MG63 (cell line): ENCODE measurements at regions not wholly inside any gene's neighbourhood (a gene's known extent, or its start where the extent isn't known, plus 50 kb on each side); places are given as distances from the start of the nearest gene placed in this dataset.
A peak's percentile ranks its signal among the peaks of the same experiment; 100 is the strongest.

ENCODE experiments used
- DNase-seq: peaks from one replicate; pipeline ENCODE4 v3.0.0-alpha.2; 2020
- H3K27me3 ChIP-seq: fragments of 250-450 bp; sonication (Bioruptor Pico); 2 replicates; pipeline ENCODE4 v1.5.1; 2020; ENCODE audit warnings: mild to moderate bottlenecking, moderate library complexity
- H3K36me3 ChIP-seq: fragments of 250-450 bp; sonication (Bioruptor Pico); 2 replicates; pipeline ENCODE4 v1.5.1; 2020; ENCODE audit warnings: mild to moderate bottlenecking, moderate library complexity
- H3K4me3 ChIP-seq: fragments of 250-450 bp; sonication (Bioruptor Pico); 2 replicates; pipeline ENCODE4 v1.5.1; 2020; ENCODE audit warnings: mild to moderate bottlenecking, moderate library complexity
- H3K9me3 ChIP-seq: fragments of 250-450 bp; sonication (Bioruptor Pico); 2 replicates; pipeline ENCODE4 v1.5.1; 2020; ENCODE audit warnings: mild to moderate bottlenecking, moderate library complexity

- DNase-seq: no peak
- Histone ChIP-seq H3K27me3 (no peaks in the 10 kb centered on the region), H3K36me3 (no peaks in the 10 kb centered on the region), H3K9me3 (no peaks in the 10 kb centered on the region; the same call in 1 of the 2 replicates), H3K4me3 (no peak overlapping the region)
These were observed 485.4 kb downstream of the IRX1 start for GRCh38 chr5:4081059-4081458.

DNA sequence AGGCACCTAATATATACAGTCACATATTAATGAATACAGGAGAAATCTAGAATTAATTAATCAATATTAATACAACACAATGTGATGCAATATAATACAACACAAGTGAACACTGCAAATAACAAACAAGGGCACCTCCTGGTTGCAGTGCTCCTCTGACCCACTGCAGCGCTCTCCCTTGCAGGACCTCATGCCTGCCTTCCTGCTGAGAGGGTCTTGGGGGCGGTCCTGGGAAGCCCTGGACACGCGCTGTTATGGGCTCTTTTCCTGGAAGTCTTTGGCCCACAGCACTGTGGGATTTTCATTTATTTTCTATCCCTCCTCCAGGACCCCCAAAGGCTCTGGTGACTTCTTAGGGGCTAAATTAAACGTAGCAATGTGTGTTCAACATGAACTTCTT lies 485.8 kb downstream of the IRX1 start:
- Histone ChIP-seq H3K4me3 (no peak overlapping the region), H3K27me3 (no peaks in the 10 kb centered on the region), H3K36me3 (no peaks in the 10 kb centered on the region), H3K9me3 (no peaks in the 10 kb centered on the region; the same call in 1 of the 2 replicates)
- DNase-seq: no peak

GRCh38 chr5:4082966-4083564 lies 487.4 kb downstream of the IRX1 start:
- no peaks in the 10 kb centered on the region for H3K27me3 ChIP-seq
- H3K36me3 ChIP-seq: no peaks in the 10 kb centered on the region
- H3K4me3 ChIP-seq: no peak overlapping the region
- H3K9me3 ChIP-seq: no peaks in the 10 kb centered on the region; the same call in 1 of the 2 replicates
- DNase-seq: peak; percentile 17

GRCh38 chr5:4083591-4084337 lies 488.1 kb downstream of the IRX1 start:
- H3K9me3 ChIP-seq: no peaks in the 10 kb centered on the region; the same call in 1 of the 2 replicates
- H3K4me3 ChIP-seq: no peak overlapping the region
- no peaks in the 10 kb centered on the region for H3K36me3 ChIP-seq
- DNase-seq: no peak
- no peaks in the 10 kb centered on the region for H3K27me3 ChIP-seq

DNA sequence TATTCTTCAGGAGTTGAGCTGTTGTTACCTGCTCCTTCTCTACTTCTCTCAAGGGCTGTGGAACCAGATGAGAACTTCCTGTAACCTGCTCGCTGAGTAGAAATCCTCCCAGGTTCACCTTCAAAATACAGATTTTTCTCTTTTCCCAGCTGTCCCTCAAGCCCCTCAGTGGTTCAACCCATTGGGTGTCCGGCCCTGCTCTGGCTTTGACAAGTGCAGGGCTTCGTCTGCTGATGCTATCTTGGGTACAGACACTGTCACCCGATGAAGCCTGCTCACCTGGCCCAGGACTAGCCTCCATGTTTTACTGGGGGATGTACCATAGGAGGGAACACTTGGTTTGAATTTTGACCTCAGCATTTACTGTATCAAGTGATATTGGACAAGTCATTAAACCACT lies 490.4 kb downstream of the IRX1 start:
- DNase-seq: no peak
- H3K27me3 ChIP-seq: no peaks in the 10 kb centered on the region
- H3K9me3 ChIP-seq: no peaks in the 10 kb centered on the region; the same call in 1 of the 2 replicates
- H3K4me3 ChIP-seq: no peak overlapping the region
- no peaks in the 10 kb centered on the region for H3K36me3 ChIP-seq

- no peaks in the 10 kb centered on the region; the same call in 1 of the 2 replicates for H3K9me3 ChIP-seq
- H3K4me3 ChIP-seq: no peak overlapping the region
- no peaks in the 10 kb centered on the region for H3K36me3 ChIP-seq
- no peaks in the 10 kb centered on the region; the same call in 1 of the 2 replicates for H3K27me3 ChIP-seq
- no peak for DNase-seq
These were observed 491.5 kb downstream of the IRX1 start for GRCh38 chr5:4087110-4087509.

GRCh38 chr5:4089087-4089486 lies 493.5 kb downstream of the IRX1 start:
- Histone ChIP-seq H3K36me3 (no peaks in the 10 kb centered on the region), H3K9me3 (no peaks in the 10 kb centered on the region; the same call in 1 of the 2 replicates), H3K4me3 (no peak overlapping the region), H3K27me3 (no peaks in the 10 kb centered on the region; the same call in 1 of the 2 replicates)
- no peak for DNase-seq

DNA sequence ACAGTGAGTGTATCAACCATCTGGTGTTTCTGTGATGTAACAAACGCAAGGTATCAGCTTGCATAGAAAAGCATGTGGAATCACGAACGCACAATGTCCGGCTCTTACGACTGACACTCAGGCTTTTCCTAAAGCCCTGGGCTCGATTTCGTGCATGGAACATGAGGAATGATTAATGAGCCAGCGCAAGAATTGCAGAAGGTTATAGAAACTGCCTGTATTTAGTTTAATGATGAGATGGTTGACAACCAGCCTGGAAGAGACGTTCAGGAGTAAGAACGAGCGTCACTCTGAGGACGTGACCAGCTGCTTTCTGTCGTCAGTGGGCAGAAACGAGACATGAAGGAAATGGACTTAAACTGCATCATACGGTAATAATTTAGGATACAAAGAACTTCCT lies 497.6 kb downstream of the IRX1 start:
- DNase-seq: no peak
- H3K36me3 ChIP-seq: no peaks in the 10 kb centered on the region
- H3K27me3 ChIP-seq: no peaks in the 10 kb centered on the region; the same call in none of the 2 replicates
- no peak overlapping the region for H3K4me3 ChIP-seq
- H3K9me3 ChIP-seq: no peaks in the 10 kb centered on the region

- H3K36me3 ChIP-seq: no peaks in the 10 kb centered on the region
- no peaks in the 10 kb centered on the region for H3K9me3 ChIP-seq
- no peaks in the 10 kb centered on the region; the same call in none of the 2 replicates for H3K27me3 ChIP-seq
- H3K4me3 ChIP-seq: no peak overlapping the region
- DNase-seq: no peak
These were observed 498.3 kb downstream of the IRX1 start for GRCh38 chr5:4093970-4094369.

DNA sequence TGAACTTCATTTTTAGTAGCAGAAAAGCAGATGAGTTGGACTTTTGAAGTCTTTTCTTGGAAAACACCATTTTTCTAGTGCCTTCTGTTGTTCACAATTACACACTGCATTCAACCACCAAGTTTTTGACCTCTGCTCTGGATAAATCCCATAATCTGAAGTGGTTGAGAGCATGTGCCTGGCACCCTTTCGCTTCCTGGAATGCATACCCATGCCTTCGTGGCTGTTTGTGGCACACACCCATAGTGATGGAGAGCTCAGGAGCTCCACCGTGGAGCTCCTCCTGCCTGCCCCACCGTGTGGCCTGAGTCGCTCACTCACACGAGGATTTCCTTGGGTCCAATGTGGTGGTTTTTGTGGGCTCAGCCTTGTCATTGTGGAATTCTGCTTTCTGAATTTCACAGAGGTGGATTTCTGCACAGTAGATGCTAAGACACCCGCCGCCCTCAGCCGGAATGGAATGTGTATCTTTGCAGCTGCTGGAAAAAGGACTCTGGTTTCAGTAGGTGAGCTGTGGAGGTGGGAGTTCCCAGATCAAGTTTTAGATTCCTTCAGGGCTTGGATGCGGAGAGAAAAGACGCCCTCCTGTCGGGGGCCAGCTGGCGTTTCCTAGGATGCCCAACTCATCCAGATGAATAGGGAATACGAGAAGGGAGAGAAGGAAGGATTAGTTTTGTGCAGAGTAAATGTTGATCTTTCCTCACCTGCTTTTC lies 500.4 kb downstream of the IRX1 start:
- Histone ChIP-seq H3K36me3 (no peaks in the 10 kb centered on the region), H3K9me3 (no peaks in the 10 kb centered on the region), H3K27me3 (no peaks in the 10 kb centered on the region; the same call in none of the 2 replicates), H3K4me3 (no peak overlapping the region)
- no peak for DNase-seq

- DNase-seq: no peak
- Histone ChIP-seq H3K27me3 (no peaks in the 10 kb centered on the region; the same call in 1 of the 2 replicates), H3K9me3 (no peaks in the 10 kb centered on the region), H3K36me3 (no peaks in the 10 kb centered on the region), H3K4me3 (no peak overlapping the region)
These were observed 501.6 kb downstream of the IRX1 start for GRCh38 chr5:4097199-4097598.

GRCh38 chr5:4098226-4098625 lies 502.6 kb downstream of the IRX1 start:
- Histone ChIP-seq H3K9me3 (no peaks in the 10 kb centered on the region), H3K27me3 (no peaks in the 10 kb centered on the region; the same call in 1 of the 2 replicates), H3K36me3 (no peaks in the 10 kb centered on the region), H3K4me3 (no peak overlapping the region)
- DNase-seq: no peak

GRCh38 chr5:4099386-4099785 lies 503.8 kb downstream of the IRX1 start:
- no peak for DNase-seq
- Histone ChIP-seq H3K9me3 (no peaks in the 10 kb centered on the region), H3K27me3 (no peaks in the 10 kb centered on the region; the same call in 1 of the 2 replicates), H3K36me3 (no peaks in the 10 kb centered on the region), H3K4me3 (no peak overlapping the region)

DNA sequence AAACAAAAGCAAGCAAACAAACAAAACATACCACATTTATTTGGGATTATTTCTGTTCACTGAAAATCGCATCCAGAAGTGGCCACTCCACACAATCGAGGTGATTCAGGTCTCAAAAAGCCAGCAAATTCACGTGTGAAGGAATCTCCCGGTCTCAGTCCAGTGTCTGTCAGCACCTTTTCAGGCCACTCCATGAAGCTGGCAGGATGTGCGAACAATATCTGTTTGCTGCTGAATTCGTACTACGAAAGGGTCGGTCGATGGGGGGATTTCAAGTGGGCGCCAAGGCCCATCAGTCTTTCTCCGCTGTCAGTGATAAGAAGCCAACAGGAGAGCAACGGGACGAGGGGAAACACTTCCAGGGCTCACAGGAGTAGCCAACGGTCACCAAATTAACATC lies 505.1 kb downstream of the IRX1 start:
- Histone ChIP-seq H3K27me3 (no peaks in the 10 kb centered on the region), H3K4me3 (no peak overlapping the region), H3K9me3 (no peaks in the 10 kb centered on the region), H3K36me3 (no peaks in the 10 kb centered on the region)
- no peak for DNase-seq

DNA sequence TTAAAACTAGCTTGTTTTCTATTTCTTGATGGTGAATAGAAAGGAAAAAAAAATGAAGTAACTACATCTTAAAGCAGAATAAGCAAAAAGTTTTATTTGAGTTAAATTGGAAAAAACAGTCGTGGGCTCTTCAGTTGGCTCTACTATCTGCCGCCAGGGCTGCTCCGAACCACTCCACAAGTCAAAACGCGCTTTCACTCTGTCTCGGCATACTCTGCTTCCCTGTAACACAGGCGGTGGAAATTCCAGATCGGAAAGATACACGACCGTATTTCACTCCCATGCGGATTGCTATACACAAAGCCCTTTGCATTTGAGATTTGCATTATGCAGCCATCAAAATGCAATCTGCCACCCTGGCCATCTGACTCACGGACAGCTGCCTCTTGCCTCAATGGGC lies 505.6 kb downstream of the IRX1 start:
- H3K36me3 ChIP-seq: no peaks in the 10 kb centered on the region
- no peaks in the 10 kb centered on the region for H3K27me3 ChIP-seq
- H3K4me3 ChIP-seq: no peak overlapping the region
- DNase-seq: no peak
- H3K9me3 ChIP-seq: no peaks in the 10 kb centered on the region

DNA sequence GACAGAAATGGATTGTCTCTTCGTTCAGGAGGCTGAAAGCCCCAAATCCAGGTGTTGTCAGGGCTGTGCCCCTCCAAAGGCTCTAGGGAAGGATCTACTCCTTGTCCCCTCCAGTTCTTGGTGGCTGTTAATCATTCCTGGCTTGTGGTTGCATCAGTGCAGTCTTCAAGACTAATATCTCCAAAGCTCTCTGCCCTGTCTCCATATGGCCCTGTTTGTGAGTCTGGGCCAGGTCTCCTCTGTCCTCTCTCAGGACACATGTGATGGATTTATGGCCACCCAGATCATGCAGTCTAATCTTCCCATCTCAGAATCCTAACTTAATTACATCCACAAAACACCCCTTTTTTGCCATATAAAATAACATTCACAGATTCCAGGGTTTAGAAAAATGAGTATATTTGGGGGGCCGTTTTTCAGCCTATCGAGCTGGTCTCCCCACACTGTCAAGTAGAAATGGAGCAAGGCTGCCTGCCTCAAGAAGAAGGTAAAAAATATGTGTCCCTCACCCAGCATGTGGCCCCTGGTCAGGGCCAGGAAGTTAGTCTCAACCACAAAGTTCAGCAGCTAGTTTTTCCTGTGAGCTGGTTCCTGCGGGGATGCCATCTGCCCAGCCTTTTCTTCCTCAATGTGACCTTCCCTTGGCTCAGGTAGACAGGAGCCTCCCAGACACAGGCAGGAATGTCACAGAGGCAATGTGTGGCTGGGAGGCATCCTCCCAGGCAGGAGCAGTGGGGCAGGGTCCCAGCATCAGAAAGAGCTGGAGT lies 509.4 kb downstream of the IRX1 start:
- no peaks in the 10 kb centered on the region for H3K9me3 ChIP-seq
- no peak for DNase-seq
- no peak overlapping the region for H3K4me3 ChIP-seq
- H3K36me3 ChIP-seq: no peaks in the 10 kb centered on the region
- H3K27me3 ChIP-seq: no peaks in the 10 kb centered on the region

- Histone ChIP-seq H3K36me3 (no peaks in the 10 kb centered on the region), H3K27me3 (no peaks in the 10 kb centered on the region), H3K9me3 (no peaks in the 10 kb centered on the region), H3K4me3 (no peak overlapping the region)
- no peak for DNase-seq
These were observed 513.1 kb downstream of the IRX1 start for GRCh38 chr5:4108690-4109089.
